ENCODE measurements at regions not wholly inside any gene's neighbourhood (a gene's known extent, or its start where the extent isn't known, plus 50 kb on each side); places are given as distances from the start of the nearest gene placed in this dataset.

DNA sequence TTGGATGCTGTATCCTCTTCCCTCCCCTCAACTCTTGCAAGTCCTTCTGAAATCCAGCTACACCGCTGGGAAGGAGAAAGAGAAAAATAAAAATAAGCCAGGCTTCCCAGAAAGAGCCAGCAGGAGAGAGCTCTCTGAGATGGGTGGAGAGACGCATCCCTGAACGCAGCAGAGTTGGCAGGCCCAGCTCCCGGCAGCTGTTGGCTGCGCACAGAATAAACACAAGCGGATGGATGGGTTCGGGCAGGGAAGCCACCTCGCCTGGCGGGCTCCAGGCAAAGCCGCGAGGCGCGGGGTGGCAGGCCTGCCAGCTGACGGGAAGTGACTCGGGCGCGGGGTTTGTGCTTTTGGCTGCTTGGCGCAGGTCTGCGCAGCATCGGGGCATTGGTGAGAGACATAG, 537.7 kb downstream of the MIAT start:
- no peaks in the 10 kb centered on the region for H3K4me1 ChIP-seq (ENCODE audit: insufficient read depth, low read length, poor library complexity, severe bottlenecking)
- TF ChIP-seq, protein P1, sequence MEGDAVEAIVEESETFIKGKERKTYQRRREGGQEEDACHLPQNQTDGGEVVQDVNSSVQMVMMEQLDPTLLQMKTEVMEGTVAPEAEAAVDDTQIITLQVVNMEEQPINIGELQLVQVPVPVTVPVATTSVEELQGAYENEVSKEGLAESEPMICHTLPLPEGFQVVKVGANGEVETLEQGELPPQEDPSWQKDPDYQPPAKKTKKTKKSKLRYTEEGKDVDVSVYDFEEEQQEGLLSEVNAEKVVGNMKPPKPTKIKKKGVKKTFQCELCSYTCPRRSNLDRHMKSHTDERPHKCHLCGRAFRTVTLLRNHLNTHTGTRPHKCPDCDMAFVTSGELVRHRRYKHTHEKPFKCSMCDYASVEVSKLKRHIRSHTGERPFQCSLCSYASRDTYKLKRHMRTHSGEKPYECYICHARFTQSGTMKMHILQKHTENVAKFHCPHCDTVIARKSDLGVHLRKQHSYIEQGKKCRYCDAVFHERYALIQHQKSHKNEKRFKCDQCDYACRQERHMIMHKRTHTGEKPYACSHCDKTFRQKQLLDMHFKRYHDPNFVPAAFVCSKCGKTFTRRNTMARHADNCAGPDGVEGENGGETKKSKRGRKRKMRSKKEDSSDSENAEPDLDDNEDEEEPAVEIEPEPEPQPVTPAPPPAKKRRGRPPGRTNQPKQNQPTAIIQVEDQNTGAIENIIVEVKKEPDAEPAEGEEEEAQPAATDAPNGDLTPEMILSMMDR (conservative IDR thresholded peaks at IDR 0.05; ENCODE audit: low read depth, low read length): no peak
- no peak for TF ChIP-seq EZH2 (IDR thresholded peaks at IDR 0.05; ENCODE audit: borderline replicate concordance, low read depth, low read length, poor library complexity, severe bottlenecking)
- H3K36me3 ChIP-seq (ENCODE audit: insufficient read depth, low read length, poor library complexity, severe bottlenecking): no peaks in the 10 kb centered on the region
- peaks cover 8% of the 10 kb centered on the region for H3K9me3 ChIP-seq (ENCODE audit: low read depth, low read length, poor library complexity, severe bottlenecking)
- no TSS peak for BruUV-seq (replicated peaks)
- H3K27ac ChIP-seq (ENCODE audit: low read depth, low read length, poor library complexity, severe bottlenecking): no peak overlapping the region
- ChIA-PET POLR2A (ENCODE audit: low non-redundant PET) (no interaction called here), CTCF (no interaction called here)
- no peaks in the 10 kb centered on the region for H3K27me3 ChIP-seq (replicated peaks; ENCODE audit: insufficient read depth, low read depth, low read length, poor library complexity)
- DNase-seq (ENCODE audit: low spot score): no peak
- intact Hi-C loops (cut with micrococcal nuclease; ENCODE audit: unreplicated experiment): no loop called here
- H3K4me3 ChIP-seq (ENCODE audit: low read depth, low read length, poor library complexity, severe bottlenecking): no peak overlapping the region

DNA sequence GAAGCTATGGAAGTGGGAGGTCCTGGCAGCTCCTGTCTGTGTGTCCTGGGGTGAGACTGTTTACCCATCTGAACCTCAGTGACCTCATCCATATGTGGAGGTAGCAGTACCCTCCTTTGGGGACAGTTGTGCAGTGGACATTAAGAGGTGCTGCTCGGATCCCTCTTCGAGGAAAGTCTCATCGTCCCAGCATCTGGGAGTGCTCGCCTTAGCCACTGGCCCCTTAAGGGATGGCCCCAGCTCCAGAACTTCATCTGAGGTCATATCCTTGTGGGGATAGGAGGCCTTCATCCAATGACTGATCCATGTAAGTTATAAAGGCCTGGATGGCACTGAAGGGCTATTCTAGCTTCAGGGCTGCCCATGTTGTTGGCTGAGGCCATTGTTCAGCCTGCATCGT, 538.1 kb downstream of the MIAT start:
- DNase-seq (ENCODE audit: low spot score): no peak
- TF ChIP-seq EZH2 (IDR thresholded peaks at IDR 0.05; ENCODE audit: borderline replicate concordance, low read depth, low read length, poor library complexity, severe bottlenecking): no peak
- TF ChIP-seq, protein P1 (conservative IDR thresholded peaks at IDR 0.05; ENCODE audit: low read depth, low read length): no peak
- intact Hi-C loops (cut with micrococcal nuclease; ENCODE audit: unreplicated experiment): no loop called here
- BruUV-seq (replicated peaks): no TSS peak
- CTCF ChIA-PET: no interaction called here
- POLR2A ChIA-PET (ENCODE audit: low non-redundant PET): no interaction called here
- H3K36me3 ChIP-seq (ENCODE audit: insufficient read depth, low read length, poor library complexity, severe bottlenecking): no peaks in the 10 kb centered on the region
- no peak overlapping the region for H3K4me3 ChIP-seq (ENCODE audit: low read depth, low read length, poor library complexity, severe bottlenecking)
- peaks cover 8% of the 10 kb centered on the region for H3K9me3 ChIP-seq (ENCODE audit: low read depth, low read length, poor library complexity, severe bottlenecking)
- H3K4me1 ChIP-seq (ENCODE audit: insufficient read depth, low read length, poor library complexity, severe bottlenecking): no peaks in the 10 kb centered on the region
- H3K27me3 ChIP-seq (replicated peaks; ENCODE audit: insufficient read depth, low read depth, low read length, poor library complexity): no peaks in the 10 kb centered on the region
- H3K27ac ChIP-seq (ENCODE audit: low read depth, low read length, poor library complexity, severe bottlenecking): no peak overlapping the region

DNA sequence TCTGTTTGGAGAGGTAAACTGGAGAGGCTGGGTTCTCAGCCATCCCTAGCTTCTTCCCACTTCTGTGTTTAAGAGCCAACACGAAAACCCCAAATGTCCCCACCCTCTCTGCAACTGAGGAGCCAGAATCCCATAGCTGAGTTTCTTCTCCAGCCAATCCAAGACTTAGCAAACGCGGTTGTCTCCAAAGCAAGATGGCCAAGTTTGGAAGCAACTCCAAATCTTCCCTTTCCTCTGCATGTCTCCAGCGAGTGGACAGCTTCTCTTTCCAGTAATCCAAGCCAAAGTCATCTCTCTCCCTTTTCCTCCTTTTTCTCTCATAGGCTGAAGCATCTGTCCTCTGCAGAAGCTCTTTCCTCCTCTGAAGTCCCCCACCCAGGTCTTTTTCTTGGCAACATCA, 539.2 kb downstream of the MIAT start:
- no TSS peak for BruUV-seq (replicated peaks)
- Histone ChIP-seq H3K36me3 (ENCODE audit: insufficient read depth, low read length, poor library complexity, severe bottlenecking) (no peaks in the 10 kb centered on the region), H3K4me1 (ENCODE audit: insufficient read depth, low read length, poor library complexity, severe bottlenecking) (no peaks in the 10 kb centered on the region), H3K27me3 (replicated peaks; ENCODE audit: insufficient read depth, low read depth, low read length, poor library complexity) (no peaks in the 10 kb centered on the region), H3K4me3 (ENCODE audit: low read depth, low read length, poor library complexity, severe bottlenecking) (no peak overlapping the region), H3K9me3 (ENCODE audit: low read depth, low read length, poor library complexity, severe bottlenecking) (no peaks in the 10 kb centered on the region), H3K27ac (ENCODE audit: low read depth, low read length, poor library complexity, severe bottlenecking) (no peak overlapping the region)
- intact Hi-C loops (cut with micrococcal nuclease; ENCODE audit: unreplicated experiment): no loop called here
- DNase-seq (ENCODE audit: low spot score): no peak
- no peak for TF ChIP-seq EZH2 (IDR thresholded peaks at IDR 0.05; ENCODE audit: borderline replicate concordance, low read depth, low read length, poor library complexity, severe bottlenecking)
- ChIA-PET POLR2A (ENCODE audit: low non-redundant PET) (no interaction called here), CTCF (no interaction called here)

DNA sequence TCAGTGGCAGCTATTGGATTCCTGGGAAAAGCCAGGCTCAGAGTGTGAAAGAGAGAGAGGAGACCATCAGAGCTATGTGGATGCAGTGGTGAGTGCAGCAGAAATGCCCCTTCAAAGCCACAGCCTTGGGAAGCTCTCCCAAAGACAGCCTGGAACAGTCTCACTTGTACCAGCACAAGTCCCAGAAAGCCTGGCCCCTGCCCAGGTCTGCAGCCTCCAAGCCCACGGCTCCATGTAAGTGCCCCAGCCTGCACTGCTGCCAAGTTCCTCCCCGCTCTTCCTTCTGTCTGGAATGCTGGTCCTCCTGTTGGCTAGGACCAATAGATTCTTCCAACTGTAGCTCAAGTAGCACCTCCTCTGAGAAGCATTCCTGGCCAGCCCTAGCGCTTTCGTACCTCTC, 539.7 kb downstream of the MIAT start:
- Histone ChIP-seq H3K9me3 (ENCODE audit: low read depth, low read length, poor library complexity, severe bottlenecking) (no peaks in the 10 kb centered on the region), H3K4me3 (ENCODE audit: low read depth, low read length, poor library complexity, severe bottlenecking) (no peak overlapping the region), H3K27ac (ENCODE audit: low read depth, low read length, poor library complexity, severe bottlenecking) (no peak overlapping the region), H3K36me3 (ENCODE audit: insufficient read depth, low read length, poor library complexity, severe bottlenecking) (no peaks in the 10 kb centered on the region), H3K4me1 (ENCODE audit: insufficient read depth, low read length, poor library complexity, severe bottlenecking) (no peaks in the 10 kb centered on the region), H3K27me3 (replicated peaks; ENCODE audit: insufficient read depth, low read depth, low read length, poor library complexity) (no peaks in the 10 kb centered on the region)
- POLR2A ChIA-PET (ENCODE audit: low non-redundant PET): no interaction called here
- CTCF ChIA-PET: no interaction called here
- no peak for DNase-seq (ENCODE audit: low spot score)
- TF ChIP-seq EZH2 (IDR thresholded peaks at IDR 0.05; ENCODE audit: borderline replicate concordance, low read depth, low read length, poor library complexity, severe bottlenecking): no peak
- TF ChIP-seq, protein P1 (conservative IDR thresholded peaks at IDR 0.05; ENCODE audit: low read depth, low read length): no peak
- no TSS peak for BruUV-seq (replicated peaks)
- intact Hi-C loops (cut with micrococcal nuclease; ENCODE audit: unreplicated experiment): no loop called here

All from A673 (cell line).